A549 (cell line): ENCODE measurements at regions not wholly inside any gene's neighbourhood (a gene's known extent, or its start where the extent isn't known, plus 50 kb on each side); places are given as distances from the start of the nearest gene placed in this dataset.

ENCODE experiments used
- BCL3 ChIP-seq: fragments of >200 bp; sonication (Bioruptor Twin); formaldehyde crosslinking; IDR thresholded peaks from 3 replicates; pipeline ENCODE4 v1.6.1; 2016
- CEBPB ChIP-seq, 2 experiments: fragments of >200 bp in 1 of 2; sonication (Bioruptor Twin) in 1 of 2; formaldehyde crosslinking in 1 of 2; IDR thresholded peaks; 2 replicates each; pipeline ENCODE4 v1.6.1; 2012 to 2016
- CHD4 ChIP-seq: fragments of 200-600 bp; sonication (generic); IDR thresholded peaks from 2 replicates; pipeline ENCODE4 v1.6.1; 2016; ENCODE audit warnings: antibody characterized with exemption, mild to moderate bottlenecking, borderline replicate concordance
- CTCF ChIP-seq: fragments of >200 bp; sonication (Bioruptor Twin); formaldehyde crosslinking; IDR thresholded peaks from 3 replicates; pipeline ENCODE4 v1.5.1; 2016
- FOSL2 ChIP-seq, 2 experiments: fragments of 450-650 bp in 1 of 2; fragments of >200 bp in 1 of 2; sonication (Bioruptor Twin) in 1 of 2; formaldehyde crosslinking; IDR thresholded peaks; 2 replicates each; pipeline versions ENCODE4 v1.5.0 to v1.6.1; 2016 to 2020; ENCODE audit warnings: mild to moderate bottlenecking in 1 of 2, moderate library complexity in 1 of 2
- HDAC2 ChIP-seq: fragments of 200-600 bp; sonication (generic); IDR thresholded peaks from 2 replicates; pipeline ENCODE4 v1.6.1; 2016
- MAZ ChIP-seq: fragments of 150-350 bp; IDR thresholded peaks from 2 replicates; pipeline ENCODE4 v1.6.1; 2014; ENCODE audit warnings: antibody characterized with exemption, low read depth, low read length, borderline replicate concordance
- NR3C1 ChIP-seq: fragments of >200 bp; sonication (Bioruptor Twin); formaldehyde crosslinking; IDR thresholded peaks from 3 replicates; pipeline ENCODE4 v1.6.1; 2017
- POLR2A ChIP-seq: IDR thresholded peaks from 2 replicates; pipeline ENCODE4 v1.6.1; 2012; ENCODE audit warnings: mild to moderate bottlenecking, low read length
- RCOR1 ChIP-seq: fragments of 150-350 bp; IDR thresholded peaks from 2 replicates; pipeline ENCODE4 v1.6.1; 2014; ENCODE audit warnings: antibody characterized with exemption, low read length, low read depth
- TF ChIP-seq, protein P1 (sequence below): IDR thresholded peaks from 2 replicates; pipeline ENCODE4 v1.6.1; 2012
- TF ChIP-seq, protein P2 (sequence below): fragments of 200-600 bp; sonication (generic); IDR thresholded peaks from 2 replicates; pipeline ENCODE4 v1.6.1; 2016; ENCODE audit warnings: antibody characterized with exemption, mild to moderate bottlenecking, moderate library complexity
- TF ChIP-seq, protein P3 (sequence below): fragments of 450-650 bp; IDR thresholded peaks from 2 replicates; pipeline ENCODE4 v1.6.1; 2014; ENCODE audit warnings: antibody characterized with exemption

GRCh38 chr4:124230268-124230667, 482.3 kb downstream of the ANKRD50 start:
- TF ChIP-seq POLR2A (no peak), HDAC2 (no peak), CTCF (no peak), CEBPB (IDR thresholded peaks at IDR 0.05) (no peak), CHD4 (no peak), MAZ (no peak), BCL3 (no peak), FOSL2 (IDR thresholded peaks at IDR 0.05) (no peak), FOSL2 (CRISPR knock-in tag; IDR thresholded peaks at IDR 0.05) (no peak), NR3C1 (no peak), RCOR1 (no peak)
- TF ChIP-seq, protein P1, sequence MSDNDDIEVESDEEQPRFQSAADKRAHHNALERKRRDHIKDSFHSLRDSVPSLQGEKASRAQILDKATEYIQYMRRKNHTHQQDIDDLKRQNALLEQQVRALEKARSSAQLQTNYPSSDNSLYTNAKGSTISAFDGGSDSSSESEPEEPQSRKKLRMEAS = no peak
- TF ChIP-seq, protein P2, sequence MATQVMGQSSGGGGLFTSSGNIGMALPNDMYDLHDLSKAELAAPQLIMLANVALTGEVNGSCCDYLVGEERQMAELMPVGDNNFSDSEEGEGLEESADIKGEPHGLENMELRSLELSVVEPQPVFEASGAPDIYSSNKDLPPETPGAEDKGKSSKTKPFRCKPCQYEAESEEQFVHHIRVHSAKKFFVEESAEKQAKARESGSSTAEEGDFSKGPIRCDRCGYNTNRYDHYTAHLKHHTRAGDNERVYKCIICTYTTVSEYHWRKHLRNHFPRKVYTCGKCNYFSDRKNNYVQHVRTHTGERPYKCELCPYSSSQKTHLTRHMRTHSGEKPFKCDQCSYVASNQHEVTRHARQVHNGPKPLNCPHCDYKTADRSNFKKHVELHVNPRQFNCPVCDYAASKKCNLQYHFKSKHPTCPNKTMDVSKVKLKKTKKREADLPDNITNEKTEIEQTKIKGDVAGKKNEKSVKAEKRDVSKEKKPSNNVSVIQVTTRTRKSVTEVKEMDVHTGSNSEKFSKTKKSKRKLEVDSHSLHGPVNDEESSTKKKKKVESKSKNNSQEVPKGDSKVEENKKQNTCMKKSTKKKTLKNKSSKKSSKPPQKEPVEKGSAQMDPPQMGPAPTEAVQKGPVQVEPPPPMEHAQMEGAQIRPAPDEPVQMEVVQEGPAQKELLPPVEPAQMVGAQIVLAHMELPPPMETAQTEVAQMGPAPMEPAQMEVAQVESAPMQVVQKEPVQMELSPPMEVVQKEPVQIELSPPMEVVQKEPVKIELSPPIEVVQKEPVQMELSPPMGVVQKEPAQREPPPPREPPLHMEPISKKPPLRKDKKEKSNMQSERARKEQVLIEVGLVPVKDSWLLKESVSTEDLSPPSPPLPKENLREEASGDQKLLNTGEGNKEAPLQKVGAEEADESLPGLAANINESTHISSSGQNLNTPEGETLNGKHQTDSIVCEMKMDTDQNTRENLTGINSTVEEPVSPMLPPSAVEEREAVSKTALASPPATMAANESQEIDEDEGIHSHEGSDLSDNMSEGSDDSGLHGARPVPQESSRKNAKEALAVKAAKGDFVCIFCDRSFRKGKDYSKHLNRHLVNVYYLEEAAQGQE = no peak
- TF ChIP-seq, protein P3, sequence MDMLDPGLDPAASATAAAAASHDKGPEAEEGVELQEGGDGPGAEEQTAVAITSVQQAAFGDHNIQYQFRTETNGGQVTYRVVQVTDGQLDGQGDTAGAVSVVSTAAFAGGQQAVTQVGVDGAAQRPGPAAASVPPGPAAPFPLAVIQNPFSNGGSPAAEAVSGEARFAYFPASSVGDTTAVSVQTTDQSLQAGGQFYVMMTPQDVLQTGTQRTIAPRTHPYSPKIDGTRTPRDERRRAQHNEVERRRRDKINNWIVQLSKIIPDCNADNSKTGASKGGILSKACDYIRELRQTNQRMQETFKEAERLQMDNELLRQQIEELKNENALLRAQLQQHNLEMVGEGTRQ = no peak
